ENCODE measurements at regions not wholly inside any gene's neighbourhood (a gene's known extent, or its start where the extent isn't known, plus 50 kb on each side); places are given as distances from the start of the nearest gene placed in this dataset.
"Not testable (repeated sequence)": the region's sequence is repeated elsewhere in the genome, so short reads cannot be mapped to it uniquely, and the experiment has no call there.

DNA sequence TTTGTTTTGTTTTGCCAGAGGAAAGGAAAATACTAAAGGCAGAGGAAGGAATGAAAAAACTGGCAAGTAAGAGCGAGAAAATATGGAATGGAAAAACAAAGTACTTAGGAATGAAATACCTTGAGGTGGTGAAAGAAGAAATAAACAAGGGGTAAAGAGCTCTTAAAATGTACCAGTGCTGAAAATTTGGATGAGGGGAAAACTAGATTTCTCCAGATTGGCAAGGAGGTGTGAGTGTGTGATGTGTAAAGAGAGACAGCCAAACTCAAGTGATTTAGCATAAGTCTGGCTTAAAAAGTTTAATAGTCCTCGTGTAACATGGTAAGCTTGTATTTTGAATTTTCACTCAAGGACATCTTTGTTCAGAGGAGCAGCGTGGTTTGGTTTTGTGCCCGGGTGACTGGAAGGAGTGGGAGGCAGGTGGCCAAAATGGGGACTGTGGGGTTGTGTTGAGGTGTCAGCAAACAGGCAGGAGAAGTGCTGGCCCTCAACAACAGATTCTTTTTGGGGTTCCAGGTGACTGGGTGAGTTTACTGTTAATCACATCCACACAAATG lies 102.7 kb downstream of the DACT1 start:
- TF ChIP-seq, protein P1, sequence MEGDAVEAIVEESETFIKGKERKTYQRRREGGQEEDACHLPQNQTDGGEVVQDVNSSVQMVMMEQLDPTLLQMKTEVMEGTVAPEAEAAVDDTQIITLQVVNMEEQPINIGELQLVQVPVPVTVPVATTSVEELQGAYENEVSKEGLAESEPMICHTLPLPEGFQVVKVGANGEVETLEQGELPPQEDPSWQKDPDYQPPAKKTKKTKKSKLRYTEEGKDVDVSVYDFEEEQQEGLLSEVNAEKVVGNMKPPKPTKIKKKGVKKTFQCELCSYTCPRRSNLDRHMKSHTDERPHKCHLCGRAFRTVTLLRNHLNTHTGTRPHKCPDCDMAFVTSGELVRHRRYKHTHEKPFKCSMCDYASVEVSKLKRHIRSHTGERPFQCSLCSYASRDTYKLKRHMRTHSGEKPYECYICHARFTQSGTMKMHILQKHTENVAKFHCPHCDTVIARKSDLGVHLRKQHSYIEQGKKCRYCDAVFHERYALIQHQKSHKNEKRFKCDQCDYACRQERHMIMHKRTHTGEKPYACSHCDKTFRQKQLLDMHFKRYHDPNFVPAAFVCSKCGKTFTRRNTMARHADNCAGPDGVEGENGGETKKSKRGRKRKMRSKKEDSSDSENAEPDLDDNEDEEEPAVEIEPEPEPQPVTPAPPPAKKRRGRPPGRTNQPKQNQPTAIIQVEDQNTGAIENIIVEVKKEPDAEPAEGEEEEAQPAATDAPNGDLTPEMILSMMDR (IDR thresholded peaks at IDR 0.05; ENCODE audit: insufficient read depth, low read length, poor library complexity, severe bottlenecking) = no peak
- no peak for DNase-seq (ENCODE audit: extremely low read depth, insufficient read length)
- Histone ChIP-seq H3K27me3 (replicated peaks; ENCODE audit: control insufficient read depth, insufficient read depth, low read length) (no peaks in the 10 kb centered on the region), H3K36me3 (ENCODE audit: control insufficient read depth, insufficient read depth, low read length) (no peaks in the 10 kb centered on the region), H3K4me3 (replicated peaks; ENCODE audit: low read depth, low read length) (no peak overlapping the region)

DNA sequence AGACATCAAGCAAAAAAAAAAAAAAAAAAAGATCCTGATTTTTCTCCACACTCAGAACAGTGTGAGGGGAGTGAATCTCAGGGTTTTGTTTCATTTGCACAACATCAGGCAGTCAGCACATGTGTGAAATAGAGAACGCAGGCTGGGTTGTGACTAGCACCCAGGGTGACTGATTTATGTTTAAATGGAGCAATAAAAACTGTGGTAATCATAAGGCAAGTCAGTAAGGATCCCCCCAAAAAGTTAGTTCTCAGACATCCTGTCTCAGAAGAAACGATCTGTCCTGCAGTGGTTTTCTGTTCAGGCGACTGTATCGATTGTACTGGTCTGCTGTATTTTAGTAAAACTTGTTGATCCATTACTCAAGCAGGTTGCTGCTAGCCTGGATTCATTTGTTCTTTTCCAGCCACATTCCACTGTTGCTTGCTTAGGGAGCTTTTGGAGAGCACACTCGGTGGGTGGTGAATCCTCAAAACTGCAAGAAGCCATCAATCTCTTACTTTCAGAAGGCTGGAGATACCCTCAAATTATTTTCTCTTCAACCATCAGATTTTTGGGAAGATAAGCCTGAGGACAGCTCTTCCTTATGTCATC lies 107.1 kb downstream of the DACT1 start:
- no peak overlapping the region for H3K4me3 ChIP-seq (replicated peaks; ENCODE audit: low read depth, low read length)
- H3K36me3 ChIP-seq (ENCODE audit: control insufficient read depth, insufficient read depth, low read length) = no peaks in the 10 kb centered on the region
- TF ChIP-seq, protein P1 (IDR thresholded peaks at IDR 0.05; ENCODE audit: insufficient read depth, low read length, poor library complexity, severe bottlenecking) = no peak
- no peaks in the 10 kb centered on the region for H3K27me3 ChIP-seq (replicated peaks; ENCODE audit: control insufficient read depth, insufficient read depth, low read length)
- no peak for DNase-seq (ENCODE audit: extremely low read depth, insufficient read length)

DNA sequence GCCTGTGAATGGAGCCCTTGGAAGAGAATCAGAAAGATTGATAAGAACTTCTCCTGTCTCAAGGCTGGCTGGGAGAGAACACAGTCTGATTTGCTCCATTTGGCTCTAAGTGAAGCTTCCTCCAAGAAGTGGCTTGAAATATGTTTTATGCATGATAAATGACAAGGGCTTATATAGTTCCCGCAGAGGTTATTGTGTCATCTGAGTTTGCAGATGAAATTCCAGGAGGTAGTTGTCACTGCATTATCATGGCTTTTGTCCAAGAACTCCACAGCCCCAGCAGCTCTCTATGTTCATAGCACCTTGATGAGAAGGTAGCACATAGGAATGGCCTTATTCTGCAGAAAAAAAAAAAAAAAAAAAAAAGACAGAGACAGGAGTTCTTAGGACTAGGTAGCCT lies 108.5 kb downstream of the DACT1 start:
- Histone ChIP-seq H3K27me3 (replicated peaks; ENCODE audit: control insufficient read depth, insufficient read depth, low read length) (no peaks in the 10 kb centered on the region), H3K36me3 (ENCODE audit: control insufficient read depth, insufficient read depth, low read length) (no peaks in the 10 kb centered on the region), H3K4me3 (replicated peaks; ENCODE audit: low read depth, low read length) (no peak overlapping the region)
- TF ChIP-seq, protein P1 (IDR thresholded peaks at IDR 0.05; ENCODE audit: insufficient read depth, low read length, poor library complexity, severe bottlenecking) = no peak
- no peak for DNase-seq (ENCODE audit: extremely low read depth, insufficient read length)

DNA sequence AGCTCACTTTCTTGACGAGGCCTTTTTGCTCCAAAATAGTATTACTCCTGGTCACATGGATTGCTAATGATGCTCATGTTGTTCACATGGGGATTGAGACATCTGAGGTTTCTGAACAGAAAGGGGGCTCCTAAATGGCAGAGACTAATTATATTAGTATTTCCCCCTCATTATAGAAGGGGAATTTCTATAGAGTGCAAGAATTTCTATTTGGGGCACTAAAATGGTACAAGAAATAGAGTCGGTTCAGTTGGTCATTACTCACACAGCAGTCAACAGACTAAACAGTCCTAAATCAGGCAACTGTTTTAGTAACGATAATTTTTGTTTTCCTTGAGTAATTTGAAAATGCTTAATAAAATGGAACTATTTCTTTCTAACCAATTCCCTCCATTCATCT lies 108.9 kb downstream of the DACT1 start:
- H3K4me3 ChIP-seq (replicated peaks; ENCODE audit: low read depth, low read length) = no peak overlapping the region
- no peak for DNase-seq (ENCODE audit: extremely low read depth, insufficient read length)
- no peaks in the 10 kb centered on the region for H3K36me3 ChIP-seq (ENCODE audit: control insufficient read depth, insufficient read depth, low read length)
- H3K27me3 ChIP-seq (replicated peaks; ENCODE audit: control insufficient read depth, insufficient read depth, low read length) = no peaks in the 10 kb centered on the region
- TF ChIP-seq, protein P1 (IDR thresholded peaks at IDR 0.05; ENCODE audit: insufficient read depth, low read length, poor library complexity, severe bottlenecking) = no peak

DNA sequence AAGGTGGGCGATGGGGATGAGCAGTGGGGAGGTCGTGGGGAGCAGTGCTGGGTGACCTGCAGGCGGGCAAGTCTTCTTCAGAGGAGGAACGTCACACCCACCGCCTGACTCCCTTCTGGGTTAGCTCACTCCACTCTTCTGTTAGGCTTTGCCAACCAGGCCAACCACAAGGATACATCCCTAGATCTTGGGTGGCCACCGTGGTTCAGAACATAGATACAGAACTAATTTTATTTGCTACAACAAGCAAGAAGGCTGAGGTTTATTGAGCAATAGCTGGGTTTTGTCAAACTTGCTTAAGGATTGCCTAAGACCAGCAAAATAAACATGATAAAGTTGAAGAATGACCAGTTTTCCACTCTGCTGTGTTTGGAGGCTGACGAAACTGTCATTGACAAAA lies 109.4 kb downstream of the DACT1 start:
- Histone ChIP-seq H3K27me3 (replicated peaks; ENCODE audit: control insufficient read depth, insufficient read depth, low read length) (no peaks in the 10 kb centered on the region), H3K4me3 (replicated peaks; ENCODE audit: low read depth, low read length) (no peak overlapping the region), H3K36me3 (ENCODE audit: control insufficient read depth, insufficient read depth, low read length) (no peaks in the 10 kb centered on the region)
- TF ChIP-seq, protein P1 (IDR thresholded peaks at IDR 0.05; ENCODE audit: insufficient read depth, low read length, poor library complexity, severe bottlenecking) = no peak
- DNase-seq (ENCODE audit: extremely low read depth, insufficient read length) = no peak

DNA sequence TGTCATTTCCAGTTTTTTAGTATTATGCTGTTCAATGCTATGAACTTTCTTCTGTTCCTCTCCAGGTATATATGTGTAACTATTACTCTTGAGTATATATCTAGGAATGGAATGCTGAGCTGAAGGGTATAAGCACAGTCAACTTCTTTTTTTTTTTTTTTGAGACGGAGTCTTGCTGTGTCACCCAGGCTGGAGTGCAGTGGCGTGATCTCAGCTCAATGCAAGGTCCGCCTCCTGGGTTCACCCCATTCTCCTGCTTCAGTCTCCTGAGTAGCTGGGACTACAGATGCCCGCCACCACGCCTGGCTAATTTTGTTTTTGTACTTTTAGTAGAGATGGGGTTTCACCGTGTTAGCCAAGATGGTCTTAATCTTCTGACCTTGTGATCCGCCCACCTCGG lies 110.5 kb downstream of the DACT1 start:
- not testable (repeated sequence) for H3K27me3 ChIP-seq (replicated peaks; ENCODE audit: control insufficient read depth, insufficient read depth, low read length); H3K36me3 ChIP-seq (ENCODE audit: control insufficient read depth, insufficient read depth, low read length); DNase-seq (ENCODE audit: extremely low read depth, insufficient read length); H3K4me3 ChIP-seq (replicated peaks; ENCODE audit: low read depth, low read length)
